NCI-H524 treated with DMSO at 0.1 percent for 48 hours (cell line): ENCODE measurements at regions not wholly inside any gene's neighbourhood (a gene's known extent, or its start where the extent isn't known, plus 50 kb on each side); places are given as distances from the start of the nearest gene placed in this dataset.
A peak's percentile ranks its signal among the peaks of the same experiment; 100 is the strongest.

Source experiments
- DNase-seq: peaks from one replicate; lab custom pipeline; 2025; lab: John Stamatoyannopoulos, UW

- no peak for DNase-seq
Observed at GRCh38 chr2:10985260-10985659, 73.5 kb downstream of the KCNF1 start.

- no peak for DNase-seq
Observed at GRCh38 chr2:10985901-10986535, 74.3 kb downstream of the KCNF1 start.

GRCh38 chr2:10987439-10987838 is 75.7 kb downstream of the KCNF1 start:
- DNase-seq, result no peak

GRCh38 chr2:10987861-10988260 is 76.1 kb downstream of the KCNF1 start:
- DNase-seq, result no peak

GRCh38 chr2:10989151-10989550 is 77.4 kb downstream of the KCNF1 start:
- DNase-seq, result no peak

GRCh38 chr2:10989782-10990181 is 78.0 kb downstream of the KCNF1 start:
- DNase-seq, result no peak

GRCh38 chr2:10990561-10991111 is 78.9 kb downstream of the KCNF1 start:
- no peak for DNase-seq

- DNase-seq, result no peak
Observed at GRCh38 chr2:10992023-10992791, 80.5 kb downstream of the KCNF1 start.

- no peak for DNase-seq
Observed at GRCh38 chr2:10993001-10993481, 81.3 kb downstream of the KCNF1 start.

GRCh38 chr2:10995366-10995970 is 83.7 kb downstream of the KCNF1 start:
- DNase-seq, result no peak

GRCh38 chr2:11004199-11004598 is 92.5 kb downstream of the KCNF1 start:
- no peak for DNase-seq

- DNase-seq, result no peak
Observed at GRCh38 chr2:11005032-11005431, 93.3 kb downstream of the KCNF1 start.

GRCh38 chr2:11006191-11006590 is 94.5 kb downstream of the KCNF1 start:
- DNase-seq, result no peak

- DNase-seq, result no peak
Observed at GRCh38 chr2:11007331-11008264, 95.9 kb downstream of the KCNF1 start.

- no peak for DNase-seq
Observed at GRCh38 chr2:11008773-11009172, 97.0 kb downstream of the KCNF1 start.

- DNase-seq, result no peak
Observed at GRCh38 chr2:11009176-11009575, 97.4 kb downstream of the KCNF1 start.

GRCh38 chr2:11009891-11010290 is 98.2 kb downstream of the KCNF1 start:
- DNase-seq, result peak; percentile 94

GRCh38 chr2:11011359-11011758 is 99.6 kb downstream of the KCNF1 start:
- DNase-seq, result no peak

- DNase-seq, result peak; percentile 68
Observed at GRCh38 chr2:11012131-11012693, 100.5 kb downstream of the KCNF1 start.

- DNase-seq, result no peak
Observed at GRCh38 chr2:11013196-11013595, 101.5 kb downstream of the KCNF1 start.

GRCh38 chr2:11014026-11014425 is 102.3 kb downstream of the KCNF1 start:
- DNase-seq, result no peak
